CD4-positive, alpha-beta T cell treated with Interleukin-2 at 100 ng/mL for 4 hours (primary cell): ENCODE measurements at regions not wholly inside any gene's neighbourhood (a gene's known extent, or its start where the extent isn't known, plus 50 kb on each side); places are given as distances from the start of the nearest gene placed in this dataset.

Source experiments
- DNase-seq: peaks from one replicate; pipeline ENCODE4 v3.0.0-alpha.2; 2020; ENCODE audit warnings: low spot score

GRCh38 chr14:104386151-104386841 is 193.3 kb upstream of the C14orf180 start:
- no peak for DNase-seq

- no peak for DNase-seq
These were observed 192.2 kb upstream of the C14orf180 start for GRCh38 chr14:104387022-104388010.

- no peak for DNase-seq
These were observed 191.5 kb upstream of the C14orf180 start for GRCh38 chr14:104388011-104388521.

- DNase-seq = no peak
These were observed 190.8 kb upstream of the C14orf180 start for GRCh38 chr14:104388541-104389325.

GRCh38 chr14:104389326-104390220 is 190.0 kb upstream of the C14orf180 start:
- DNase-seq = peak; percentile 37

- no peak for DNase-seq
These were observed 189.2 kb upstream of the C14orf180 start for GRCh38 chr14:104390221-104390931.

- no peak for DNase-seq
These were observed 188.3 kb upstream of the C14orf180 start for GRCh38 chr14:104390941-104391901.

GRCh38 chr14:104392001-104392395 is 187.6 kb upstream of the C14orf180 start:
- DNase-seq = peak; percentile 13

GRCh38 chr14:104392396-104393198 is 187.0 kb upstream of the C14orf180 start:
- DNase-seq = no peak

- DNase-seq = no peak
These were observed 186.2 kb upstream of the C14orf180 start for GRCh38 chr14:104393199-104393897.

- DNase-seq = peak; percentile 78
These were observed 185.6 kb upstream of the C14orf180 start for GRCh38 chr14:104393898-104394381.

GRCh38 chr14:104394409-104394851 is 185.1 kb upstream of the C14orf180 start:
- DNase-seq = no peak

GRCh38 chr14:104395276-104395675 is 184.3 kb upstream of the C14orf180 start:
- DNase-seq = no peak

GRCh38 chr14:104395941-104396681 is 183.5 kb upstream of the C14orf180 start:
- no peak for DNase-seq

- DNase-seq = no peak
These were observed 182.7 kb upstream of the C14orf180 start for GRCh38 chr14:104396682-104397470.

- no peak for DNase-seq
These were observed 181.6 kb upstream of the C14orf180 start for GRCh38 chr14:104397956-104398355.
